HG03558 (cell line): ENCODE measurements at regions not wholly inside any gene's neighbourhood (a gene's known extent, or its start where the extent isn't known, plus 50 kb on each side); places are given as distances from the start of the nearest gene placed in this dataset.

Experiments used
- ATAC-seq: cut with Tn5 transposase; IDR thresholded peaks from one replicate; pipeline ENCODE4 v1.9.1; 2021; ENCODE audit warnings: moderate number of reproducible peaks; ENCODE audit not compliant: unreplicated experiment; ENCODE audit errors: extremely low read depth

- no peak for ATAC-seq
These were observed 88.4 kb upstream of the ADRA1B start for GRCh38 chr5:159827861-159828260.

GRCh38 chr5:159832073-159832472 lies 84.2 kb upstream of the ADRA1B start:
- no peak for ATAC-seq

- no peak for ATAC-seq
These were observed 83.2 kb upstream of the ADRA1B start for GRCh38 chr5:159833088-159833487.

- no peak for ATAC-seq
These were observed 82.4 kb upstream of the ADRA1B start for GRCh38 chr5:159833846-159834245.

- no peak for ATAC-seq
These were observed 80.7 kb upstream of the ADRA1B start for GRCh38 chr5:159835548-159835947.

GRCh38 chr5:159836691-159837090 lies 79.6 kb upstream of the ADRA1B start:
- no peak for ATAC-seq

- no peak for ATAC-seq
These were observed 78.4 kb upstream of the ADRA1B start for GRCh38 chr5:159837860-159838259.

GRCh38 chr5:159838551-159839222 lies 77.6 kb upstream of the ADRA1B start:
- no peak for ATAC-seq

GRCh38 chr5:159844267-159845121 lies 71.8 kb upstream of the ADRA1B start:
- ATAC-seq, result no peak

GRCh38 chr5:159849437-159850083 lies 66.7 kb upstream of the ADRA1B start:
- no peak for ATAC-seq

GRCh38 chr5:159850160-159850559 lies 66.1 kb upstream of the ADRA1B start:
- no peak for ATAC-seq

- no peak for ATAC-seq
These were observed 65.2 kb upstream of the ADRA1B start for GRCh38 chr5:159851053-159851452.

- no peak for ATAC-seq
These were observed 61.4 kb upstream of the ADRA1B start for GRCh38 chr5:159854916-159855315.

GRCh38 chr5:159855476-159856191 lies 60.6 kb upstream of the ADRA1B start:
- ATAC-seq, result no peak

GRCh38 chr5:159858871-159859270 lies 57.4 kb upstream of the ADRA1B start:
- no peak for ATAC-seq

GRCh38 chr5:159861086-159861485 lies 55.2 kb upstream of the ADRA1B start:
- ATAC-seq, result no peak

- ATAC-seq, result peak; percentile 88
These were observed 51.2 kb upstream of the ADRA1B start for GRCh38 chr5:159864885-159865691.

GRCh38 chr5:159866093-159866492 lies 50.2 kb upstream of the ADRA1B start:
- no peak for ATAC-seq
